ENCODE measurements at regions not wholly inside any gene's neighbourhood (a gene's known extent, or its start where the extent isn't known, plus 50 kb on each side); places are given as distances from the start of the nearest gene placed in this dataset.

DNA sequence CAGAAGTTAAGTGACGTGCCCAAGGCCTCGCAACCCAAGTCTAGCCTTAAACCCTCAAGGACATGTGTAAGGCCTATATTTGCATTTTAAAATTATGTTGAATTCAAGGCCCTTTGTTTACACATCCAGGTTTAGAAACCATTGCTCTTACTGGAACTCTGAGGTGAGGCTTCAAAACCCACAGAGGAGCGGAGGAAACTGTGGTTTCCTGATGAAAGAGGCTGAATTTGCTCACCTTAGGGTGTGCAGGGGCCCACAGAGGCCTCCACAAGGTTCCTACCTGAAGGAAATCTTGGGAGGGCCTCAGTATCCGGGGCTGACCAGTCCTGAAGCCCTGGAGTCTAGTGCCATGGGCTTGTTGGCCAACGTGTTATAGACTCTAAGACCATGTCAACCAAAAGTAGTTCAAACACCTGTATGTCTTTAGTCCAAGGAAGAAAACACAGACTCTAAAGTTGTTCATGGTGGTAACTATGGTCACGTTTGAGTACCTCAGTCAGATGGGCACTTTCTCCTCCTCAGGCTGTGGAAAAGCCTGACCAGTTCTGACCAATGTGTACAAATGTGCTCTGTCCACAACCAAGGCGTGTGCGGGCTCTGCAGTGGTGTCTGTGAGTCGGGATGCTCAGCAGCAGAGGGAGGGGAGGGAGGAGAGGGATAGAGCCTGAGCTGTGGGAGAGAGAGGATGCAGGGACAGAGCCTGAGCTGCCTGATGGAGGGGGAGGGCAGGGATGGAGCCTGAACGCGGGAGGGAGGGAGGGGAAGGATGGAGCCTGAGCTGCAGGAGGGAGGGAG lies 124.6 kb upstream of the ERCC6L2 start:
- no peak for TF ChIP-seq CTCF (IDR thresholded peaks at IDR 0.05)
- no peak for TF ChIP-seq POLR2A (IDR thresholded peaks at IDR 0.05)

Measured in right lobe of liver (tissue), 4 donors.